Stimulated activated CD8-positive, alpha-beta memory T cell treated with anti-CD3 and anti-CD28 coated beads, Interleukin-2, amount 100 ng/mL, for 48 hours (primary cell): ENCODE measurements at regions not wholly inside any gene's neighbourhood (a gene's known extent, or its start where the extent isn't known, plus 50 kb on each side); places are given as distances from the start of the nearest gene placed in this dataset.
"Not testable (repeated sequence)": the region's sequence is repeated elsewhere in the genome, so short reads cannot be mapped to it uniquely, and the experiment has no call there.

Source experiments
- DNase-seq, 2 donors: peaks; one replicate each; pipeline ENCODE4 v3.0.0-alpha.2; 2020; ENCODE audit warnings: low read depth in 2 of 2

- DNase-seq, result no peak
Observed at GRCh38 chr5:56298336-56299090, 65.4 kb upstream of the ANKRD55 start.

GRCh38 chr5:56297851-56298250 is 64.7 kb upstream of the ANKRD55 start:
- DNase-seq, result no peak

DNA sequence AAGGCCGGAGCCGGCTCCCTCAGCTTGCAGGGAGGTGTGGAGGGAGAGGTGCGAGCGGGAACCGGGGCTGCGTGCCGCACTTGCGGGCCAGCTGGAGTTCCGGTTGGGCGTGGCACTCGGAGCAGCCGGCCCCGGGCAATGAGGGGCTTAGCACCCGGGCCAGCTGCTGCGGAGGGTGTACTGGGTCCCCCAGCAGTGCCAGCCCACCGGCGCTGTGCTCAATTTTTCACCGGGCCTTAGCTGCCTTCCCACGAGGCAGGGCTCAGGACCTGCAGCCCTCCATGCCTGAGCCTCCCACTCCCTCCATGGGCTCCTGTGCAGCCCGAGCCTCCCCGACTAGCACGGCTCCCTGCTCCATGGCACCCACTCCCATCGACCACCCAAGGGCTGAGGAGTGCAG is 62.2 kb upstream of the ANKRD55 start:
- not testable (repeated sequence) for DNase-seq

DNA sequence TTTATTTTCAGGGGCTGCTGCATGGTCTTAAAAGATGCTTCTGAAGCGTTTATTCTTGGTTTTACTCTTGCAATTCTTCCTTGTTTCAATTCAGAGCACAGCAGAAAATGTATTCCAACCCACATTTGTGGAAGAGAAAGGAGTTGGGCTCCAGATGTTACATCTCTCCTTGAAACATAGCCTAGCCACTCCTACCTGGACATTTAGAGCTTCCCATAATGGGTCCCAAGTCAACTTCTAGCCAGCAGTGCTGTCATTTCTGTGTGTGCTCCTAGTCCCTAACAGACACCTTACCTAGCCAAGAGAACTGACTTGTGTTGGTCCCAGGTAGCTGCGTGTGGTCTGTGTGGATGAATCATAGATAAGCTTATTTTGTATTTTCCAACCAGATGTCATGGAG is 61.2 kb upstream of the ANKRD55 start:
- no peak for DNase-seq

DNA sequence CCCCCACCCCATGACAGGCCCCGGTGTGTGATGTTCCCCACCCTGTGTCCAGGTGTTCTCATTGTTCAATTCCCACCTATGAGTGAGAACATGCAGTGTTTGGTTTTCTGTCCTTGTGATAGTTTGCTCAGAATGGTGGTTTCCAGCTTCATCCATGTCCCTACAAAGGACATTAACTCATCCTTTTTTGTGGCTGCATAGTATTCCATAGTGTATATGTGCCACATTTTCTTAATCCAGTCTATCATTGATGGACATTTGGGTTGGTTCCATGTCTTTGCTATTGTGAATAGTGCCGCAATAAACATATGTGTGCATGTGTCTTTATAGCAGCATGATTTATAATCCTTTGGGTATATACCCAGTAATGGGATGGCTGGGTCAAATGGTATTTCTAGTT is 59.7 kb upstream of the ANKRD55 start:
- DNase-seq, result not testable (repeated sequence)

- no peak for DNase-seq
Observed at GRCh38 chr5:56291661-56292374, 58.7 kb upstream of the ANKRD55 start.

GRCh38 chr5:56291079-56291643 is 58.0 kb upstream of the ANKRD55 start:
- no peak for DNase-seq

GRCh38 chr5:56290378-56291078 is 57.4 kb upstream of the ANKRD55 start:
- no peak for DNase-seq

GRCh38 chr5:56289602-56289987 is 56.5 kb upstream of the ANKRD55 start:
- DNase-seq, result no peak

GRCh38 chr5:56288873-56289601 is 55.9 kb upstream of the ANKRD55 start:
- DNase-seq, result no peak

- no peak for DNase-seq
Observed at GRCh38 chr5:56286015-56286884, 53.1 kb upstream of the ANKRD55 start.

- DNase-seq, result no peak
Observed at GRCh38 chr5:56282951-56283350, 49.8 kb upstream of the ANKRD55 start.
